Stimulated activated CD8-positive, alpha-beta memory T cell treated with anti-CD3 and anti-CD28 coated beads, Interleukin-12 subunit alpha, Interleukin-12 subunit beta, amount 100 ng/mL, for 24 hours (primary cell): ENCODE measurements at regions not wholly inside any gene's neighbourhood (a gene's known extent, or its start where the extent isn't known, plus 50 kb on each side); places are given as distances from the start of the nearest gene placed in this dataset.

ENCODE experiments used
- DNase-seq: peaks from one replicate; pipeline ENCODE4 v3.0.0-alpha.2; 2020; ENCODE audit errors: extremely low read depth

DNA sequence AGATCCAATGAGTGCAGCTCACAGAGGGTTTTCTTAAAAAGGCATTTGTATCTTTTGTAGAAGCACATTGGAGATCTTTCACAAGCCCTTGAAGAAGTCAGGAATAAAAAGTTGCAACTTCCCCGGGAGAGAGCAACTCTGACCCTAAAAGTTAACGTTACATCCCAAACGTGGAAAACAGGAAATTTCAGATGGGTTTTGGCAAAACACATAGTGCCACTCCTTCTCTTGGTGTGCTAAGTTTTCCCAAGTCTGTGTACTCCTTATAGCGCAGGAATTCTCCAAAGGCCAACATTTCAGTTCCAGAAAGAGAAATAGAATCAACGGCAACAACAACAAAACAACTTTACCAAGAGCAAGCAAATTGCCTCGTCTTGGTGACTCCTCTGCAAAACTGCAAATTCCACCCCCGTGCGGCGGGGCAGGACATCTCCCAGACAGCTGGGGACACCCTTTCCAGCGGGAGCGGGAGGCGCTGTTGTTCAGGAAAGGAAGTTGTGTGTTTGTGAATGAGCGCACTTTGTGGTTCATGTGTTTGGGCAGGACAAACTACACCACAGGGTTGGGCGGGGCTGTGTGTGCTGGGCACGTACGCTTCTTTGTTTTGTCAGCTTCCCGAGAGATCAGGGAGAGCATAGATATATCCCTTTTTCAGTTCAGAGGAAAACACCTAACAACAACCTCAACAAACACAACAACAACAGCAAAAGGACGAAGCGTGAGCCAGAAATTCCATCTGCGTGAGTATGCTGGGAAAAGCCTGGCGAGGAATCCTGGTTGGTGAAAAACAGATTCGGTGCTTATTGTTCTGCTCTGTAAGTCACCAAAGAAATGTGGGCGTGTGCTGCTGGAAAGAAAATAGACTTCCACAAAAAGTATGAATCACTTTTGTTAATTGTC, 294.7 kb upstream of the PITRM1 start:
- no peak for DNase-seq

DNA sequence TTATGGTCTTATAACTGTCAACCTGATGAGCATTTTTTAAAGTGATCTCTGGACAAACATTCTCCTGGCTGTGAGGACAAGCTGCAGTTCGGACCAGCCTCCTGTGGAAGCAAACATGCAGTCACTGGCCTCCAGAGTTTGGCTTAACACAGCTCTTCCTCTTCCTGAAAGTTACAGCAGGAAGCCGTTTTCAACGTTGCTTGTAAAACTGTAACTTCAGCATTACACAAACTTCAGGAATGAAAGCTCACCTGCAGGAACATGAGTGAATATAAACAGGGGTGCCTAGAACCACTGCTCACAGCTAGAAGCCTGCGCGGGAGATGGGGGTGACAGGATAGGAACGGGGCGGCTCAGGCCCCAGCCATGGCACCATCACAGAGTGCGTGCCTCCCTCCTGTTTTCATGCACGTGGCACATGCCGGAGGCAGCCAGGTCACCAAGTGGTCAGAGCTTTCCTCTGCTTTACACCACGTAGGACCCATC, 292.9 kb upstream of the PITRM1 start:
- no peak for DNase-seq

DNA sequence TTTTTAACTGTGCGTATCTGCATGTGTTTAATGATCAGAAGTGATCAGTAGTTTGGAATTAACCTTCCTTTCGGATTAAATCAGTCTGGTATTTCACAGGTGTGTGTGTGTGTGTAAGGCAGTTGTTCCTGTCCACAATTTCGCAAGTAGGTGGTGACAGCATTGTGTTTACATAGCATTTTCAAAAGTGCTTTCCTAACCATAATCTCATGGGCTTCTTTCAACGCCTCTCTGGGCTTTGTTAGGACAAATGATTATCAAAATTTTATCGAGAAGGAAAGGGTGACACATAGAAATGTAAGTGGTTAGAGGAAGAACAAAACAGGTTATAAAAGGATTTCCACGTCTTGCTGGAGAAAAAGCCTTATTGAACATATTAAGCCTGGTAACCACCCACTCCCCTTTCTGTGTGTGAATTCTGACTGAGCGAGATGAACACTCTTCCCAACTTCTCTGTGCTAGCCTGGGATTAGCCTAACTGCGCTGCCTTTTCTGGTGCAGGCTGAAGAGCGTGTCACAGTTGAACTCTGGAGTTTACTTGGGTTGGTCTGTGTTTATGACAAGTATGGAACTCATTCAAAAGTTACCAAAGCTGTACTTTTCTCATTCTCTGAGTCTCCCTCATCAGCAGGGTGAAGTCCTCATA, 292.3 kb upstream of the PITRM1 start:
- no peak for DNase-seq

DNA sequence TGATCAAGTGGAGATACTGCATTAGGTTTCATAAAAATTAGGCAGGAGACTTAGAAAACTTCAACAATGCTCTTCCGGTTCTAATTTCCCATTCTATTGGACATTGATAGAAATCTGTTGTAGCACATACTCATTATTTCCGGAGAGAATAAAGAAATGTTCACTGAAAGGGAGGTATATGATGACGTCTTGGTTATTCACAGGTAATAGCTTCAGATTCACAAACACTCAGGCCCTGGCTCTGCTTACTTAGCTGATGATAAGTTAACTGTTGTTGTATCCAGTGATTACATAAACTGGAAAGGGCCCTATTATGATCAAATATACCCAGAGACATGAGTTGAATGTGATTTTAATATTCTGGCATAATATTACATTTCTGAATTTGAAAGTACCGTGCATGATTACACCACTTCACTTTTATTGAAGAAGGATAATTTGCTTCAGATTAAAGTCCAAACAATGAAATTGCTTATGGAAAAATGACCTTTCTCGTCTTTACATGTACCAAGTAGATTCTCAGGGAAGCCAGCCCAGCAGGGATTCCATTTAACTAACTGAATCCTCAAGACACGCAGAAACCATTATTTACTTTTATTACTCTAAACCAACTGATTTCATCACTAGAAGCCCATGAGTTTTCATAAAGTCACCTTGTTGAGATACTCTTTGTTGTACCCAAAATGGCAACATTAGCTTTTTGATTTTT, 288.0 kb upstream of the PITRM1 start:
- DNase-seq, result no peak

DNA sequence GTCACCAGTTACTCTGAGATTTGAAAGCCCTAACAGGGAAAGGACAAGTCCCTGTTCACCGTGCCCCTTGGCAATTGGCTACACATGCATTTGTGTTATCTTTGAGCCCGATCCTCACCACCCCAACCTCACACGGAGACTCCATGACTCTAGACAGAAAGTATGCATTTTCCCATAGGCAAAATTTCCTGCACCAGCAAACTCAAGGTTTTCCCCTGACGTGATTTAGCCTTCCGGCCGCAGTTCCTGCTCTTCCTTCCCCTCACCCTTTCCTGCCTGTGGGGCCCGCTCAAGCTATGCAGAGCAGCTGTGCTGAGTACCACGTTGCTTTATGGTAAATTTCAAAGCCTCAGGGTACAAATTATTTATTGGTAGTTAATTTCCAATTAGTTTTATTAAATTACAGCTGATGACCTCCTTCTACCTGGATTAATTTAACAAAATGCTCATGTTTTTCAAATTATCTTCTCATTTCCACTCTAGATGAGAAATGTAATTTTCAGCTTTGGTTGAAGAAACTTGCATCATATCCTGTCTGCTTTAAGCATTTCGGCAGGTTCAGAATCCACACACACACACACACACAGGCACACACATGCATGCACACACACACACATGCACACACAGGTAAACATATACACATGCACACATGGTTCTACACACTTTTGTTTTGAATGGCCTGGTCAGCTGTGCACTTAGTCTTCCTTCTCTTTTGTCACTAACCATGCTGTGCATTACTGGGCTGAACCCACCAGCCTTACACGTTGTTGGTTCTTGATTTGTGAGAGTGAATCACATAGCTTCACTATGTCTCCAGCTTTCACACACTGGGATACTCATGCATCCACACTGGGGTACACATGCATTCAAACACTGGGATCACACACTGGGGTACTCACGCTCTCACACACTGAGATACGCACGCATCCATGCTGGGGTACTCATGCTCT, 283.1 kb upstream of the PITRM1 start:
- DNase-seq, result no peak

DNA sequence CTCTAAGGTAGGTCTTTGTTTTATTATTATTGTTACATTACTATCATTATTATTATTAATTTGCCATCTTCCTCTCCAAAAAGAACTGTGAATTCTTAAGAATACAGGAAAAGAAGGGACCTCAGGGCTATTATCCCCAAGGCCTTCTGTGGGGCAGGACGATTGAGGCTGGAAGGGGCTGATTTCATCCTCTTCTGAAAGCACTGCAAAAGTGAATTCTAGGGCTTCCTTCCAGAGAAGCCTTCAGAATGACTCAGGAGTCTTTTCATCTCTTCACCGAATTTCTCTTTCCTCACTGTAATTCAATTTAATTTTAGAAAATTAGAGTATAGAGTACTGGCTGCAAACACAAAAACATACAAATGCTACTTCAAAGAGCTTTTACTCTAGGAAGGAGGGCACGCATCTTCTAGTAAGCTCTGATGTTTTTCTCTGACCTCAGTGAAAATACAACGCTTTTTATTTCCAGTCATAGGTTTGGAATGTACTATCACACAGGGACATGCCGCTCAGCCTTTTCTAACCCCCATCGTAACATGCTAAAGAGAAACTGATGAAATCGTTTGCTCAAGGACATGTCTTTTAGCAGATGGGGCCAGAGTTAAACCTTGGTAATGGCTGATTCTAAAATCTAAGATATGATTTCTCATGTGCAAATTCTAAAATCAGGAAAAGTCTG, 280.2 kb upstream of the PITRM1 start:
- no peak for DNase-seq

DNA sequence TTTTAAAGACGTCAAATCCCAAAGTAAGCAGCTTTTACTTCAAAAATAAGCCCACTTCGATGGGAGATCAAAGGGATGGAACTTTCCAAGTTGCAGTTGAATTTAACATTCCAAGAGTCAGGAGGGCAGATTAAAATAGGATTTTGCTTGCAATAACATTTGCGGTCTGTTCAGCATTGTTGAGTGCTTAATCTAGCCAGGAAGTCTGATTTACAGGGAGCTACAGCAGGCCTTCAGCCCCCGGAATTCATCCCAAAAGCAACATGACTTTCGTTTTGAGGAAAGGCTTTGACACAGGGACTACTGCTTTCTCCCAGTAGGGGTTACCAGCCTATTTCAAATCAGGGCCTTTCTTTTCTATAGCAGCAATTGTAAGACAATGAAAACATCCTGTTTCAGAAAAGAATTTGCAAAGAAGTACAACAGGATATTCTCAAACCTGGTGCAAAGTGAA, 279.6 kb upstream of the PITRM1 start:
- DNase-seq, result no peak

DNA sequence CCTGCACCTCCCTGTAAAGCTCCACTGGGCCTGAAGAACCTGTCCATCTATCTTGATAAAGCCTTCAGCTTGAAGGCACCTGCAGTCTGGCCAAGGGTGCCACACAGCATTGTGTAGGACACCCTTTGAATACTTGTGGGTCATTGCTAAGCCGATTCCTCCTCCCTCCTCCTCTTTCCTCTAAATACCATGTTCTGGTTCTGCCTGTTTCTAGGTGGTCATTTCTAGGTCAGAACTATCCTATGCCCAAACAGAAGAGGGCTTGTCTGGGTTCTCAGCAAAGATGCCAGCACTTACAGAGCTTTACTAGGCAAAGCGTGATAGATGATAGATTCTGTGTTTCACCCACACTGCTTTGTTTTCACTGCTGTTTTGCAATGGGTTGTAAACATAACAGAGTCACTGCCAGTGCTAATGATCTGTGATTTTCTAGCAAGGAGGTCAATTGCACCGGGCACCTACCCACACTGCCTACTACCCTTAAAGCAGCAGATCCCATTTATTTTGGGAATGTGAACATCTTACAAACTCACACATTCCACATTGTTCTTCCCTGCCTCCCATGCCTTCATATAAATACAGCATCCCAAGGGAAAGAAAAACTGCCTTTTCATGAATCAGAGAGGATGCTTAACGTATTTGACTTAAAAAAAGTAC, 279.1 kb upstream of the PITRM1 start:
- no peak for DNase-seq

DNA sequence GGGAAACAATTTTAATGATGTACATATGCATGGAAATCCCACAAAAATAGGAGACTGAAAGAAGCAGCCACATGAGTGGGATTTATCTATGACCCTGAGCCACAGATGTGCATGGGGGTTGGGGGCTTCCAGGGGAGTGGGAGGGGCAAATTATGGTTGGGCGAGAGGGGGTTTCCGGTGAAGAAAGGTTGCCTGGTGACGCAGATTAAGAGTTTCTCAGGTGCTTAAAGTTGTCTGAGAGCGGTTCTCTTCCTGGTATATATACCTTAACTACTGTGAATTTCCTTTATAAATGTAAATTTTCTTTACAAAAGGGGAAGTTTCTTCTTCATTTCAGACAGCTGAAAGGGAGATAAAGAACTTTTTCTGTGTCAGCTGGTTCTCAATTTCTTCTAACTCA, 273.6 kb upstream of the PITRM1 start:
- DNase-seq, result no peak

DNA sequence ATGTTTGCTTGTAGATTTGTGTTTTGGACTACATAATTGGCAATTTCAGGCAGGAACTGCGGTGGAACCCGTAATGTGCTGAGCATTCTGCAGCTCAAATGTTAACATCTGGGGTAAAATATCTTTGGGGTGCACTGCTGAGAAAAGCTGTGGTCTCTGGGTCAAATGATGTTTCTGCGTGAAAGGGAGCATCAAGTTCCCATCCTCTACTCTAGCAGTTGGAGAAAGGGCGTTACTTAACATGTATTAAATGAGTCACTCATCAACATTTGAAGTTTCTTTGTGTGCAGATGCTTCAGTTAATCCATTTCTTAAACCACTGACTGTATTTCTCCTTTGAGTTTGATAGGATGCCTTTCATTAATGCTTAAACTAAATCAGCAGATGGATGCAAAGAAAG, 273.1 kb upstream of the PITRM1 start:
- no peak for DNase-seq

DNA sequence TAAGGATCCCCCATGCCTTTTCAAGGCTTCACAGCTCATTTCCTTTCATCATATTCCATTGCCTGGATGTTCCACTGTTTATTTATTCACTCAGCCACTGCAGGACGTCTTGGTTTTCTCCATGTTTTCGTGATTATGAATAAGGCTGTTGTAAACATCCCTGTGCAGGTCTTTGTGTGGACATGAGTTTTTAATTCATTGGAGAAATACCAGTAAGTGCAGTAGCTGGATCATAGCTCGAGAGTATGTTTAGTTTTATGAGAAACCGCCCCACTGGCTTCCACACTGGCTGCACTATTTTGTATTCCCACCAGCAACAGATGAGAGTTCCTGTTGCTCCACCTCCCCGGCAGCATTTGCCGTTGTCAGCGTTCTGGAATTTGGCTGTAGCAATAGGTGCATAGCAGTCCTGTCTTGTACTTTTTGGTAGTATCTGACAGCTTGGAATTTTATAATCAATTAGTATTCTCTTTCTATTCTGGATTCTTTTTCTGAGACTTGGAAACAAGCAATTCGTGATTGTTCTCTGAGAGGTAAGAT, 269.9 kb upstream of the PITRM1 start:
- no peak for DNase-seq

DNA sequence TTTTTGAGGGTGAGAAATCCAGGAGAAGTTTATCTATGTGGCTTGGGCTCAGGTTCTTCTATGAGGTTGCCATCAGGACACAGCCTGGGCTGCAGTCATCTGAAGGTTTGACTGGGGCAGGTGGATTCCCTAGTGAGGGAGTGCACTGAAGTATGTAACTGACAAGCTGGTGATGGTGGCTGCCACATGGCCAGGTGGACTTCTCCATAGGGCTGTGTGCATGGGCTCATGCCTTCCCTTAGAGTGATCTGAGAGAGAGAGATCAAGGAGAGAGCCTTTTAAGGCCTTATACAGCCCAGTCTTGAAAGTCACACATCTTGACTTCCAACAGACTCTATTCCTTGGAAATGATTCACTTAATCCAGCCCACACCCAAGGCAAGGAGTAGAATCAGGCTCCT, 266.6 kb upstream of the PITRM1 start:
- no peak for DNase-seq

DNA sequence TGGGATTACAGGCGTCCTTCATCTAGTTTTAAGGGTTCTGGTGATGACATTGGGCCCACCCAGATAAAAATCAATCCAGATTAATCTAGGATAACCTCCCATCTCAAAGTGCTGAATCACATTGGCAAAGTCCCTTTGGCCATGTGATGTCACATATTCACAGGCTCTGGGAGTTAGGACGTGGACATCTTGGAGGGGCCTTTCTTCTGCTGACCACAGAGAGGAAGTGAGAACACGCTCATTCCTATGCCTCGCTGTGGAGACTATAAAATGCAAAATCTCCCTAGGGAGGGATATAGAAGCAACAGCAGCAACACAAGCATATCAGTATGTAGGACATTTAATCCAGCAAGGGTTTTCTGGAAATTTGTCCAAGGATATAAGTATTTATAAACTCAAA, 266.0 kb upstream of the PITRM1 start:
- DNase-seq, result no peak

DNA sequence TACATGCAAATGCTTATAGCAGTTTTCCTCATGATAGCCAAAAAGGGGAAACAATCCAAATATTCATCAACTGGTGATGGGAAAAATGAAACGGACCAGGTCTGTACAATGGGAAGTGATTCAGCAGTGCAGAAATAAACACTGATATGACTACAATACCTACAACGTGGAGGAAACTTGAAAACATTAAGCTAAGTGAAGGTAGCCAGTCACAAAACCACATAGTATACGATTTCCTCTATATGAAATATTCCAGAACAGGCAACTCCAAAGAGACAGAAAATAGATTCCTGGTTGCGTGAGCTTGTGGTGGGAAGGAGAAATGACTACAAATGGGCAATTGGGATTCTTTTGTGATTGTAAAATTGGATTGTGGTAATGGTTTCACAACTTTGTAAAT, 263.1 kb upstream of the PITRM1 start:
- DNase-seq, result no peak

DNA sequence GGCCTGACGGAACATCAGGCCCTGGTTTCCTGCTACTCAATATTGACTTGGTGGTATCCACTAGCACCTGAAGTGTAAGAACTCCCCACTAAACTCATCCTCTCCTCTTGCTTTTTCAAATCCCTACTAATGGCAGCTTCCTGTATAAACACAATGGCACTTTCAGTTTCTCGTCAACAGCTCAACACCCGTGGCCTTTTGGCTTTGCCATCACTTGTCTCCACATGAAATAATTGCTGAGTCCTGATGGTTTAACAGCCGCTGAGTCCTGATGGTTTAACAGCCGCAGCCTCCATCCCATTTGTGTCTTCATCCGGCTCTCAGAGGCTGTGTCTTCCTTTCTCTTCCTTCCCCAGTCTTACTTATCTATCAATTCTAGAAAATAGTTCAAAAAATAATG, 261.4 kb upstream of the PITRM1 start:
- no peak for DNase-seq

DNA sequence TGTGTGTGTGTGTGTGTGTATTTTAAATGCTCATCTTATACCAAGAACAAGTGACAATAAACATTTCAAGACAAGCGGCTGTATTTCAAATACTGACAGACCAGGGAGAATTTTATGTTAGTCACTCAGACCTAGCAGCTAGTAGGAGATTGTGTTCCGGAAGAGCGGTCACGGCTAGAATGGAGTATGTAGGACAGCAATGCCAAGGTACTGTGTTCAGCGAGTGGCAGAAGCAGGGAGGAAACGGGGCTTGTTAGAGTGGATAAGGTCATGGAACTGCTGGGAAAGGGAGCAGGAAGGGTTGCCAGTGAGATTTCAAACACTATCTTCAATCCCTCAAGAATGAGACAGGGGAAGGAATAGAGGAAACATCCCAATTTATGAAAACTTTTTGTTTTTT, 260.5 kb upstream of the PITRM1 start:
- no peak for DNase-seq

DNA sequence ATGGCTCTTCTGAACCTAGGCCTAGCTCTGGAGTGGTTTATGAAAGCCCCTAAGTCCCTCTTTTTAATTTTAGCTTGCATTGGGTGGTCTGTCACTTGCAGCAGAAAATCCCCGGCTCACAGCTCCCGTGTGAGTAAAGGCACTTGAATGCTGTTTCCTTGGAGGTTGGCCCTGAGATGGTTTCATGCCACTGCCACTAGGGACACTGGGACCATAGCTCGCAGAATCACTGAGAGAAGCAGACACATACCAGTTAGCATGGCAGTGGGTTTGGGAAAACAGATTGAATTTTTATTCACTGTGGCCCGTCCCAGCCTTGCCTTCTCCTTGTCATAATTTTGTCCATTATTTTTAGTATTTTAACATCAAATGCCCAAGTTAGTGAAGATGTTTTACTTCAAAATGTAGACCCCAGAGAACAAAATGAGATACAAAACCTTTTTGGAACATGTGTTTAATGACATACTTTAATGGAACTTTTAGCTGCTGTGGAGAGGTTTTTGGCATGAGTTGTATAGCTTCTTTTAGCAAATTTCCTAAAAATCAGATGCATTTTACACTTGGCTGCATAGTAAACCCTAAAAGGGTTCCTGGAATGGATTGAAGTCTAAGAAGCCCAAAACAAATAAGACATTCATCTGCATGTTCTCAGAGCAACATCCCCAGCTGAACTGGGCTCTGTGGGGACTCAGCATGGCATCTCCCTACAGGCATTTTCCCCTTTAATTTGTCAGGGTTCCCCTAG, 259.7 kb upstream of the PITRM1 start:
- DNase-seq, result no peak

DNA sequence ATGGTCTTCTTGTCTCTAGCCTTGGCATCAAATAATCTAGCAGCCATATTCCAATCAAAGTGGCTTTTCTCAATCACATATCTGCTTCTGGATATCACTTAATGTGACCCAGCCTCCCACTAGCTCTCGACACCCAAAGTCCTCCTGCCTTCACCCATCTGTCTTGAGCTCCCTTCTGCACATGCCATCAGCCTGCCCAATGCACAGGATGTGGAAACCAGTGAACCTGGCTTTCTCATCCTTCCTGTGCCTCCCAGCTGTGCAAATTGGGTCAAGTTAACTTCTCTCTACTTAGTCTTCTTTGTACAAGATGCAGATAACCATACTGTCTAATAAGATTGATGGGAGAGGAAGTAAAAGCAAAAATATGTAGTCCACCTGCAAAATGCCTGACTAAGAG, 257.9 kb upstream of the PITRM1 start:
- DNase-seq, result no peak

DNA sequence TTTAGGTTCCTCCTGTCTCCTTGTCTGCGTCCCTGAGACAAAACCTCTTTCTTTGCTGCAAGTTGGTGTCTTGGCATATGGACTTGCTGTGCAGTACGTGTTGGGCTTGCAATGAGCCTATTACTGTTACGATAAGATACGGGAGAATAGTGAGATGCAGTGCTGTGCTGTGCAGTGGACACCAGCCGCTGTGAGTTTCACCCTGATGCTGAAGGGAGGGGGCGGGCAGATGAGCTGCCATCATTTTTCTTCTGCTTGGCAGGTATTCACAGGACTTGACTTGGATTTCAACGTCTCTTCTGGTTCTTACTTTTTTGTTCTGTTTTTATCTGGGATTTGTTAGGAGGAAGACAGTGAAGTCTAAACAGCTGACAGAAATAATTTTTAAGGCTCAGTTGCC, 257.1 kb upstream of the PITRM1 start:
- DNase-seq, result no peak
